H1 (cell line): ENCODE measurements at regions not wholly inside any gene's neighbourhood (a gene's known extent, or its start where the extent isn't known, plus 50 kb on each side); places are given as distances from the start of the nearest gene placed in this dataset.
"Not testable (repeated sequence)": the region's sequence is repeated elsewhere in the genome, so short reads cannot be mapped to it uniquely, and the experiment has no call there.

Experiments used
- CBX8 ChIP-seq: fragments of 300-800, 300-1000 bp; sonication (generic); IDR thresholded peaks from 2 replicates; pipeline ENCODE4 v1.7.1; 2016; ENCODE audit warnings: low read depth, low read length, borderline replicate concordance
- JUND ChIP-seq: IDR thresholded peaks from 2 replicates; pipeline ENCODE4 v1.6.1; 2011; ENCODE audit warnings: mild to moderate bottlenecking, improper control_type of control experiment, low read length
- POLR2A ChIP-seq, 2 experiments: IDR thresholded peaks; 1 replicate in 1 of 2; 2 replicates in 1 of 2; pipeline ENCODE4 v1.6.1; 2011; ENCODE audit warnings: low read depth in 2 of 2, low read length in 2 of 2, mild to moderate bottlenecking in 2 of 2; ENCODE audit errors: control extremely low read depth in 1 of 2
- POLR2AphosphoS5 ChIP-seq: IDR thresholded peaks from 2 replicates; pipeline ENCODE4 v1.6.1; 2011; ENCODE audit warnings: low read depth, low read length
- POU5F1 ChIP-seq: IDR thresholded peaks from 2 replicates; pipeline ENCODE4 v1.6.1; 2011; ENCODE audit warnings: low read depth, mild to moderate bottlenecking, low read length, moderate library complexity
- SAP30 ChIP-seq: fragments of 300-600 bp; sonication (generic); IDR thresholded peaks from 2 replicates; pipeline ENCODE4 v1.7.1; 2012; ENCODE audit warnings: low read length, moderate library complexity, mild to moderate bottlenecking, inconsistent platforms; ENCODE audit not compliant: insufficient read depth, insufficient replicate concordance
- TAF1 ChIP-seq: IDR thresholded peaks from 2 replicates; pipeline ENCODE4 v1.6.1; 2011; ENCODE audit warnings: mild to moderate bottlenecking, low read depth, low read length
- YY1 ChIP-seq: IDR thresholded peaks from 2 replicates; pipeline ENCODE4 v1.6.1; 2011; ENCODE audit warnings: low read depth, mild to moderate bottlenecking, low read length
- TF ChIP-seq, protein P1 (sequence below), 3 experiments: IDR thresholded peaks; 1 replicate in 2 of 3; 2 replicates in 1 of 3; pipeline versions ENCODE4 v1.5.1 to v1.6.1; 2011; ENCODE audit warnings: low read length in 3 of 3, mild to moderate bottlenecking in 3 of 3, inconsistent platforms in 2 of 3, low read depth in 1 of 3, moderate library complexity in 1 of 3; ENCODE audit not compliant: insufficient read depth in 1 of 3; ENCODE audit errors: control extremely low read depth in 1 of 3
- TF ChIP-seq, protein P2 (sequence below): IDR thresholded peaks from 2 replicates; pipeline ENCODE4 v1.6.1; 2012; ENCODE audit warnings: inconsistent platforms

DNA sequence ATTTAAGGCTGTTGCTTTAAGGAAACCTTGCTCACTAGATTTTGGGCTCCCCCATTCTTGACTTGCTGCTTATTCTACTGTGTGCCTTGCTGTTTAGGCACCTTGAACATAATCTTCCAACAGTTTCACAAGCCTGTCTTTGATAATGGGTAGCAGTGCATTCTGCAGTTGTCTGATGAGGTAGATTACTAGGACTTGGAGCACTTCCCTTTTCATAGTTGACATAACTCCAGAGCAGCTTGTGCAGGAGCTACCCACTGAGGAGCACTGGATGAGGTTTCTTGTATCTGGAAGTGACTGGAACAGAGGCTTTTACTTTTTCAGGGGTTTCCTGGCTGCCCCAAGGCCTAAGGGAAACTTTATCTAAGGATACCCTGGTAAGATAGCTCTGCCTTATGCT, 73.0 kb upstream of the AGTPBP1 start:
- TF ChIP-seq YY1; TAF1; POU5F1; POLR2A (IDR thresholded peaks at IDR 0.05; ENCODE audit: control extremely low read depth in 1 of 2, low read depth in 2 of 2, low read length in 2 of 2); SAP30; CBX8; JUND; POLR2AphosphoS5: not testable (repeated sequence)
- TF ChIP-seq, protein P1, sequence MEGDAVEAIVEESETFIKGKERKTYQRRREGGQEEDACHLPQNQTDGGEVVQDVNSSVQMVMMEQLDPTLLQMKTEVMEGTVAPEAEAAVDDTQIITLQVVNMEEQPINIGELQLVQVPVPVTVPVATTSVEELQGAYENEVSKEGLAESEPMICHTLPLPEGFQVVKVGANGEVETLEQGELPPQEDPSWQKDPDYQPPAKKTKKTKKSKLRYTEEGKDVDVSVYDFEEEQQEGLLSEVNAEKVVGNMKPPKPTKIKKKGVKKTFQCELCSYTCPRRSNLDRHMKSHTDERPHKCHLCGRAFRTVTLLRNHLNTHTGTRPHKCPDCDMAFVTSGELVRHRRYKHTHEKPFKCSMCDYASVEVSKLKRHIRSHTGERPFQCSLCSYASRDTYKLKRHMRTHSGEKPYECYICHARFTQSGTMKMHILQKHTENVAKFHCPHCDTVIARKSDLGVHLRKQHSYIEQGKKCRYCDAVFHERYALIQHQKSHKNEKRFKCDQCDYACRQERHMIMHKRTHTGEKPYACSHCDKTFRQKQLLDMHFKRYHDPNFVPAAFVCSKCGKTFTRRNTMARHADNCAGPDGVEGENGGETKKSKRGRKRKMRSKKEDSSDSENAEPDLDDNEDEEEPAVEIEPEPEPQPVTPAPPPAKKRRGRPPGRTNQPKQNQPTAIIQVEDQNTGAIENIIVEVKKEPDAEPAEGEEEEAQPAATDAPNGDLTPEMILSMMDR (IDR thresholded peaks at IDR 0.05; ENCODE audit: control extremely low read depth in 1 of 3, insufficient read depth in 1 of 3, low read depth in 1 of 3, low read length in 3 of 3): not testable (repeated sequence)
- TF ChIP-seq, protein P2, sequence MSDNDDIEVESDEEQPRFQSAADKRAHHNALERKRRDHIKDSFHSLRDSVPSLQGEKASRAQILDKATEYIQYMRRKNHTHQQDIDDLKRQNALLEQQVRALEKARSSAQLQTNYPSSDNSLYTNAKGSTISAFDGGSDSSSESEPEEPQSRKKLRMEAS: not testable (repeated sequence)
